Kidney epithelial cell (primary cell): ENCODE measurements at regions not wholly inside any gene's neighbourhood (a gene's known extent, or its start where the extent isn't known, plus 50 kb on each side); places are given as distances from the start of the nearest gene placed in this dataset.

Experiments
- DNase-seq: peaks from one replicate; pipeline ENCODE4 v3.0.0-alpha.2; 2010; ENCODE audit warnings: low read depth
- H3K27me3 ChIP-seq: 2 replicates; pipeline ENCODE4 v1.6.0; 2011; ENCODE audit warnings: low read length; ENCODE audit not compliant: control insufficient read depth, insufficient read depth
- H3K36me3 ChIP-seq: 2 replicates; pipeline ENCODE4 v1.5.1; 2011; ENCODE audit warnings: low read length; ENCODE audit not compliant: control insufficient read depth, insufficient read depth
- H3K4me3 ChIP-seq: 2 replicates; pipeline ENCODE4 v1.5.1; 2011; ENCODE audit warnings: low read depth, mild to moderate bottlenecking, control low read depth, low read length
- CTCF ChIP-seq: IDR thresholded peaks from 2 replicates; pipeline ENCODE4 v1.5.1; 2011; ENCODE audit warnings: mild to moderate bottlenecking, moderate library complexity, low read length, control low read depth, inconsistent platforms; ENCODE audit not compliant: insufficient read depth, poor library complexity, severe bottlenecking

- no peak for DNase-seq
- Histone ChIP-seq H3K27me3 (peaks cover 50% of the 10 kb centered on the region), H3K36me3 (no peaks in the 10 kb centered on the region), H3K4me3 (no peak overlapping the region)
- TF ChIP-seq CTCF: no peak
These were observed 63.5 kb upstream of the ADRA2C start for GRCh38 chr4:3702561-3703221.

- H3K27me3 ChIP-seq: peaks cover 47% of the 10 kb centered on the region
- H3K4me3 ChIP-seq: no peak overlapping the region
- H3K36me3 ChIP-seq: no peaks in the 10 kb centered on the region
- TF ChIP-seq CTCF: no peak
- no peak for DNase-seq
These were observed 64.2 kb upstream of the ADRA2C start for GRCh38 chr4:3701736-3702560.

- Histone ChIP-seq H3K36me3 (no peaks in the 10 kb centered on the region), H3K27me3 (peaks cover 44% of the 10 kb centered on the region), H3K4me3 (no peak overlapping the region)
- TF ChIP-seq CTCF: no peak
- no peak for DNase-seq
These were observed 64.9 kb upstream of the ADRA2C start for GRCh38 chr4:3701271-3701734.

- no peak for DNase-seq
- Histone ChIP-seq H3K36me3 (no peaks in the 10 kb centered on the region), H3K4me3 (no peak overlapping the region), H3K27me3 (peaks cover 41% of the 10 kb centered on the region)
- no peak for TF ChIP-seq CTCF
These were observed 65.4 kb upstream of the ADRA2C start for GRCh38 chr4:3700736-3701135.

GRCh38 chr4:3700223-3700622 is 66.0 kb upstream of the ADRA2C start:
- H3K36me3 ChIP-seq: no peaks in the 10 kb centered on the region
- DNase-seq: no peak
- no peak overlapping the region for H3K4me3 ChIP-seq
- TF ChIP-seq CTCF: no peak
- peaks cover 41% of the 10 kb centered on the region for H3K27me3 ChIP-seq
